GM23338 (cell line): ENCODE measurements at regions not wholly inside any gene's neighbourhood (a gene's known extent, or its start where the extent isn't known, plus 50 kb on each side); places are given as distances from the start of the nearest gene placed in this dataset.

Source experiments
- ATAC-seq: fragments of 200-7000 bp; cut with Tn5 transposase; 3 replicates; pipeline ENCODE4 v1.9.1; 2020
- DNase-seq: peaks from one replicate; pipeline ENCODE4 v3.0.0-alpha.2; 2015; ENCODE audit warnings: low spot score
- H2AFZ ChIP-seq: fragments of 200-600 bp; sonication (generic); 2 replicates; pipeline ENCODE4 v1.8.0; 2016; ENCODE audit warnings: antibody characterized with exemption, mild to moderate bottlenecking, moderate library complexity
- H3F3A ChIP-seq: fragments of 200-600 bp; sonication (generic); replicated peaks from 2 replicates; pipeline ENCODE4 v1.8.0; 2017; ENCODE audit warnings: antibody characterized with exemption, mixed run types, low read depth
- H3K27ac ChIP-seq: fragments of 200-600 bp; sonication (generic); 2 replicates; pipeline ENCODE4 v1.6.1; 2016; ENCODE audit warnings: low read depth
- H3K27me3 ChIP-seq: fragments of 200-600 bp; sonication (generic); 2 replicates; pipeline ENCODE4 v1.8.0; 2016; ENCODE audit warnings: mild to moderate bottlenecking, mixed run types, moderate library complexity; ENCODE audit not compliant: insufficient read depth
- H3K36me3 ChIP-seq: fragments of 200-600 bp; sonication (generic); 2 replicates; pipeline ENCODE4 v1.8.0; 2016; ENCODE audit warnings: mild to moderate bottlenecking; ENCODE audit not compliant: insufficient read depth
- H3K4me1 ChIP-seq: fragments of 200-600 bp; sonication (generic); 2 replicates; pipeline ENCODE4 v1.8.0; 2016; ENCODE audit warnings: mild to moderate bottlenecking, moderate library complexity; ENCODE audit not compliant: insufficient read depth
- H3K4me2 ChIP-seq: fragments of 200-600 bp; sonication (generic); 2 replicates; pipeline ENCODE4 v1.7.1; 2017; ENCODE audit warnings: mixed run types
- H3K4me3 ChIP-seq: fragments of 200-600 bp; sonication (generic); 2 replicates; pipeline ENCODE4 v1.6.1; 2016; ENCODE audit warnings: mixed run types
- H3K79me2 ChIP-seq: fragments of 200-600 bp; sonication (generic); replicated peaks from 2 replicates; pipeline ENCODE4 v1.8.0; 2017; ENCODE audit warnings: mild to moderate bottlenecking; ENCODE audit not compliant: insufficient read depth
- H3K9me2 ChIP-seq: fragments of 200-600 bp; sonication (generic); 2 replicates; pipeline ENCODE4 v1.8.0; 2017; ENCODE audit not compliant: insufficient read depth
- H4K20me1 ChIP-seq: fragments of 200-600 bp; sonication (generic); replicated peaks from 2 replicates; pipeline ENCODE4 v1.8.0; 2017; ENCODE audit warnings: mild to moderate bottlenecking; ENCODE audit not compliant: insufficient read depth
- H3K27ac Mint-ChIP-seq: 2 replicates; pipeline ENCODE4 v1.8.0; 2020; ENCODE audit warnings: inconsistent platforms, mild to moderate bottlenecking, moderate library complexity, mixed read lengths
- H3K27me3 Mint-ChIP-seq: 3 replicates; pipeline ENCODE4 v1.8.0; 2022; ENCODE audit warnings: low read depth, mild to moderate bottlenecking, moderate library complexity, mixed read lengths, inconsistent platforms; ENCODE audit not compliant: insufficient read depth, poor library complexity
- H3K36me3 Mint-ChIP-seq: 3 replicates; pipeline ENCODE4 v1.8.0; 2021; ENCODE audit warnings: low read depth, mild to moderate bottlenecking, inconsistent platforms, moderate library complexity, mixed read lengths
- H3K4me1 Mint-ChIP-seq: 3 replicates; pipeline ENCODE4 v1.8.0; 2020; ENCODE audit warnings: mild to moderate bottlenecking, inconsistent platforms, mixed read lengths
- H3K4me3 Mint-ChIP-seq: 3 replicates; pipeline ENCODE4 v1.8.0; 2021; ENCODE audit warnings: moderate library complexity, mild to moderate bottlenecking, inconsistent platforms, mixed read lengths
- H3K9me3 Mint-ChIP-seq: 3 replicates; pipeline ENCODE4 v1.8.0; 2020; ENCODE audit warnings: moderate library complexity, mild to moderate bottlenecking, inconsistent platforms, mixed read lengths
- EZH2 ChIP-seq: fragments of 200-600 bp; sonication (generic); IDR thresholded peaks from one replicate; pipeline ENCODE4 v1.8.0; 2017; ENCODE audit warnings: antibody characterized with exemption, mild to moderate bottlenecking, low read depth; ENCODE audit not compliant: unreplicated experiment
- EZH2phosphoT487 ChIP-seq: fragments of 200-600 bp; sonication (generic); IDR thresholded peaks from one replicate; pipeline ENCODE4 v1.8.1; 2018; ENCODE audit warnings: antibody characterized with exemption; ENCODE audit not compliant: unreplicated experiment
- JUNB ChIP-seq: IDR thresholded peaks from one replicate; pipeline ENCODE4 v1.6.1; 2016; ENCODE audit warnings: antibody characterized with exemption; ENCODE audit not compliant: unreplicated experiment
- NANOG ChIP-seq: IDR thresholded peaks from 2 replicates; pipeline ENCODE4 v1.6.1; 2016; ENCODE audit warnings: antibody characterized with exemption, borderline replicate concordance
- ZNF331 ChIP-seq: fragments of 250-450 bp; sonication (Bioruptor Pico); IDR thresholded peaks from 2 replicates; pipeline ENCODE4 v1.5.0; 2020; ENCODE audit warnings: low read depth, mild to moderate bottlenecking, moderate library complexity
- ZNF462 ChIP-seq: fragments of 250-450 bp; sonication (Bioruptor Pico); IDR thresholded peaks from 2 replicates; pipeline ENCODE4 v1.5.0; 2020; ENCODE audit warnings: mild to moderate bottlenecking, moderate library complexity
- TF ChIP-seq, protein P1 (sequence below), 2 experiments: fragments of 200-600 bp in 1 of 2; sonication (generic) in 1 of 2; conservative IDR thresholded peaks; 2 replicates each; pipeline versions ENCODE4 v1.5.1 to v1.6.1; 2016 to 2017; ENCODE audit warnings: antibody characterized with exemption in 2 of 2, low read depth in 2 of 2, mild to moderate bottlenecking in 2 of 2, moderate library complexity in 1 of 2
- TF ChIP-seq, protein P2 (sequence below): IDR thresholded peaks from one replicate; pipeline ENCODE4 v1.6.1; 2018; ENCODE audit warnings: antibody characterized with exemption; ENCODE audit not compliant: unreplicated experiment
- TF ChIP-seq, protein P3 (sequence below): IDR thresholded peaks from 2 replicates; pipeline ENCODE4 v1.6.1; 2016; ENCODE audit warnings: antibody characterized with exemption

GRCh38 chr18:43364535-43364934 lies 87.2 kb upstream of the SYT4 start:
- H3K9me3 Mint-ChIP-seq = peaks cover 2% of the 10 kb centered on the region; the same call in 1 of the 3 replicates
- no peak overlapping the region for H3K4me3 Mint-ChIP-seq
- TF ChIP-seq EZH2phosphoT487 (no peak), EZH2 (no peak)
- Histone ChIP-seq H3K4me3 (no peak overlapping the region), H4K20me1 (no peaks in the 10 kb centered on the region), H3K4me1 (no peaks in the 10 kb centered on the region), H2AFZ (no peak overlapping the region), H3F3A (no peaks in the 10 kb centered on the region), H3K79me2 (no peaks in the 10 kb centered on the region), H3K27ac (no peak overlapping the region), H3K27me3 (no peaks in the 10 kb centered on the region), H3K9me2 (peaks cover 7% of the 10 kb centered on the region; the same call in 1 of the 2 replicates), H3K4me2 (no peak overlapping the region), H3K36me3 (no peaks in the 10 kb centered on the region)
- no peaks in the 10 kb centered on the region for H3K36me3 Mint-ChIP-seq
- ATAC-seq (no peak), DNase-seq (no peak)
- H3K27me3 Mint-ChIP-seq = peaks cover 1% of the 10 kb centered on the region
- no peak overlapping the region for H3K27ac Mint-ChIP-seq
- no peaks in the 10 kb centered on the region for H3K4me1 Mint-ChIP-seq

- H3K4me2 ChIP-seq = no peak overlapping the region
- H3K9me2 ChIP-seq = 0 out of 2 replicates have a peak, but pooled peaks cover 3% of the 10 kb centered on the region
- no peaks in the 10 kb centered on the region for H3K4me1 Mint-ChIP-seq
- no peaks in the 10 kb centered on the region for H3K9me3 Mint-ChIP-seq
- no peak overlapping the region for H3K27ac Mint-ChIP-seq
- no peak overlapping the region for H3K4me3 ChIP-seq
- no peaks in the 10 kb centered on the region for H3K36me3 Mint-ChIP-seq
- H4K20me1 ChIP-seq = no peaks in the 10 kb centered on the region
- H3K4me1 ChIP-seq = no peaks in the 10 kb centered on the region
- H3K27me3 Mint-ChIP-seq = peaks cover 1% of the 10 kb centered on the region
- H2AFZ ChIP-seq = no peak overlapping the region
- no peaks in the 10 kb centered on the region for H3K79me2 ChIP-seq
- H3F3A ChIP-seq = no peaks in the 10 kb centered on the region
- DNase-seq = no peak
- H3K27me3 ChIP-seq = no peaks in the 10 kb centered on the region
- H3K36me3 ChIP-seq = no peaks in the 10 kb centered on the region
- H3K4me3 Mint-ChIP-seq = no peak overlapping the region
- ATAC-seq = no peak
- H3K27ac ChIP-seq = no peak overlapping the region
- TF ChIP-seq EZH2 = no peak
- no peak for TF ChIP-seq EZH2phosphoT487
- no peak for TF ChIP-seq ZNF462 (CRISPR knock-in tag)
- TF ChIP-seq, protein P1, sequence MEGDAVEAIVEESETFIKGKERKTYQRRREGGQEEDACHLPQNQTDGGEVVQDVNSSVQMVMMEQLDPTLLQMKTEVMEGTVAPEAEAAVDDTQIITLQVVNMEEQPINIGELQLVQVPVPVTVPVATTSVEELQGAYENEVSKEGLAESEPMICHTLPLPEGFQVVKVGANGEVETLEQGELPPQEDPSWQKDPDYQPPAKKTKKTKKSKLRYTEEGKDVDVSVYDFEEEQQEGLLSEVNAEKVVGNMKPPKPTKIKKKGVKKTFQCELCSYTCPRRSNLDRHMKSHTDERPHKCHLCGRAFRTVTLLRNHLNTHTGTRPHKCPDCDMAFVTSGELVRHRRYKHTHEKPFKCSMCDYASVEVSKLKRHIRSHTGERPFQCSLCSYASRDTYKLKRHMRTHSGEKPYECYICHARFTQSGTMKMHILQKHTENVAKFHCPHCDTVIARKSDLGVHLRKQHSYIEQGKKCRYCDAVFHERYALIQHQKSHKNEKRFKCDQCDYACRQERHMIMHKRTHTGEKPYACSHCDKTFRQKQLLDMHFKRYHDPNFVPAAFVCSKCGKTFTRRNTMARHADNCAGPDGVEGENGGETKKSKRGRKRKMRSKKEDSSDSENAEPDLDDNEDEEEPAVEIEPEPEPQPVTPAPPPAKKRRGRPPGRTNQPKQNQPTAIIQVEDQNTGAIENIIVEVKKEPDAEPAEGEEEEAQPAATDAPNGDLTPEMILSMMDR (conservative IDR thresholded peaks at IDR 0.05; ENCODE audit: low read depth in 2 of 2) = no peak
- TF ChIP-seq, protein P2, sequence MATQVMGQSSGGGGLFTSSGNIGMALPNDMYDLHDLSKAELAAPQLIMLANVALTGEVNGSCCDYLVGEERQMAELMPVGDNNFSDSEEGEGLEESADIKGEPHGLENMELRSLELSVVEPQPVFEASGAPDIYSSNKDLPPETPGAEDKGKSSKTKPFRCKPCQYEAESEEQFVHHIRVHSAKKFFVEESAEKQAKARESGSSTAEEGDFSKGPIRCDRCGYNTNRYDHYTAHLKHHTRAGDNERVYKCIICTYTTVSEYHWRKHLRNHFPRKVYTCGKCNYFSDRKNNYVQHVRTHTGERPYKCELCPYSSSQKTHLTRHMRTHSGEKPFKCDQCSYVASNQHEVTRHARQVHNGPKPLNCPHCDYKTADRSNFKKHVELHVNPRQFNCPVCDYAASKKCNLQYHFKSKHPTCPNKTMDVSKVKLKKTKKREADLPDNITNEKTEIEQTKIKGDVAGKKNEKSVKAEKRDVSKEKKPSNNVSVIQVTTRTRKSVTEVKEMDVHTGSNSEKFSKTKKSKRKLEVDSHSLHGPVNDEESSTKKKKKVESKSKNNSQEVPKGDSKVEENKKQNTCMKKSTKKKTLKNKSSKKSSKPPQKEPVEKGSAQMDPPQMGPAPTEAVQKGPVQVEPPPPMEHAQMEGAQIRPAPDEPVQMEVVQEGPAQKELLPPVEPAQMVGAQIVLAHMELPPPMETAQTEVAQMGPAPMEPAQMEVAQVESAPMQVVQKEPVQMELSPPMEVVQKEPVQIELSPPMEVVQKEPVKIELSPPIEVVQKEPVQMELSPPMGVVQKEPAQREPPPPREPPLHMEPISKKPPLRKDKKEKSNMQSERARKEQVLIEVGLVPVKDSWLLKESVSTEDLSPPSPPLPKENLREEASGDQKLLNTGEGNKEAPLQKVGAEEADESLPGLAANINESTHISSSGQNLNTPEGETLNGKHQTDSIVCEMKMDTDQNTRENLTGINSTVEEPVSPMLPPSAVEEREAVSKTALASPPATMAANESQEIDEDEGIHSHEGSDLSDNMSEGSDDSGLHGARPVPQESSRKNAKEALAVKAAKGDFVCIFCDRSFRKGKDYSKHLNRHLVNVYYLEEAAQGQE = no peak
- no peak for TF ChIP-seq NANOG
- TF ChIP-seq, protein P3, sequence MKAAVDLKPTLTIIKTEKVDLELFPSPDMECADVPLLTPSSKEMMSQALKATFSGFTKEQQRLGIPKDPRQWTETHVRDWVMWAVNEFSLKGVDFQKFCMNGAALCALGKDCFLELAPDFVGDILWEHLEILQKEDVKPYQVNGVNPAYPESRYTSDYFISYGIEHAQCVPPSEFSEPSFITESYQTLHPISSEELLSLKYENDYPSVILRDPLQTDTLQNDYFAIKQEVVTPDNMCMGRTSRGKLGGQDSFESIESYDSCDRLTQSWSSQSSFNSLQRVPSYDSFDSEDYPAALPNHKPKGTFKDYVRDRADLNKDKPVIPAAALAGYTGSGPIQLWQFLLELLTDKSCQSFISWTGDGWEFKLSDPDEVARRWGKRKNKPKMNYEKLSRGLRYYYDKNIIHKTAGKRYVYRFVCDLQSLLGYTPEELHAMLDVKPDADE = no peak
- TF ChIP-seq ZNF331 = no peak
- TF ChIP-seq JUNB = no peak
These were observed 90.6 kb upstream of the SYT4 start for GRCh38 chr18:43367895-43368294.
